K562 (cell line): ENCODE measurements at regions not wholly inside any gene's neighbourhood (a gene's known extent, or its start where the extent isn't known, plus 50 kb on each side); places are given as distances from the start of the nearest gene placed in this dataset.

Source experiments
- ATAC-seq: fragments of 200-7000 bp; cut with Tn5 transposase; 3 replicates; pipeline ENCODE4 v1.9.1; 2020; ENCODE audit warnings: moderate library complexity
- BruUV-seq: library from RNA; stranded (reverse); fragments of 400-500 nt; replicated peaks from 2 replicates; lab custom pipeline; 2021; lab: Mats Ljungman, UMichigan
- CTCF ChIA-PET: fragments of 300-600 bp; formaldehyde crosslinking; extraction: SDS; loops from one replicate; lab custom pipeline; 2021; ENCODE audit warnings: low intra/inter-chr PET ratio; lab: Yijun Ruan, JAX
- POLR2A ChIA-PET: fragments of 300-600, 350-650 bp; sonication (Branson Sonifier 250); formaldehyde crosslinking; extraction: SDS; loops from one replicate; lab custom pipeline; 2021; ENCODE audit warnings: antibody characterized with exemption, inconsistent platforms; lab: Yijun Ruan, JAX
- DNase-seq, 4 experiments: peaks; one replicate each; pipeline versions ENCODE4 v3.0.0 to v3.0.0-alpha.2; 2011 to 2018; ENCODE audit warnings: low spot score in 3 of 4, mixed read lengths in 3 of 4; ENCODE audit errors: extremely low read depth in 1 of 4
- FAIRE-seq: peaks from 2 replicates; lab custom pipeline; 2011; peaks lifted over from hg19 to GRCh38; lab: Jason Lieb, UNC
- H2AFZ ChIP-seq: 2 replicates; pipeline ENCODE4 v1.6.0; 2011; ENCODE audit warnings: low read depth, low read length, control low read depth, inconsistent platforms
- H3K27ac ChIP-seq: fragments of 200-600 bp; 3 replicates; pipeline ENCODE4 v1.8.0; 2011; ENCODE audit warnings: low read depth, mild to moderate bottlenecking, control low read depth, inconsistent platforms, low read length, moderate library complexity, mixed read lengths; ENCODE audit errors: extremely low read depth
- H3K27me3 ChIP-seq, 2 experiments: fragments of 300-600 bp in 1 of 2; 2 replicates in 1 of 2; 3 replicates in 1 of 2; pipeline versions ENCODE4 v1.6.0 to v1.8.0; 2011; ENCODE audit warnings: inconsistent platforms in 2 of 2, low read length in 2 of 2, mild to moderate bottlenecking in 1 of 2, mixed read lengths in 1 of 2, moderate library complexity in 1 of 2; ENCODE audit not compliant: control insufficient read depth in 2 of 2, insufficient read depth in 2 of 2
- H3K36me3 ChIP-seq: fragments of 300-600 bp; 3 replicates; pipeline ENCODE4 v1.8.0; 2011; ENCODE audit warnings: mild to moderate bottlenecking, low read length, inconsistent platforms; ENCODE audit not compliant: control insufficient read depth, insufficient read depth
- H3K4me1 ChIP-seq, 2 experiments: fragments of 200-600 bp in 1 of 2; replicated peaks in 1 of 2; 2 replicates in 1 of 2; 3 replicates in 1 of 2; pipeline versions ENCODE4 v1.5.1 to v1.8.0; 2011; ENCODE audit warnings: inconsistent platforms in 2 of 2, low read length in 2 of 2, mild to moderate bottlenecking in 1 of 2, mixed read lengths in 1 of 2, moderate library complexity in 1 of 2; ENCODE audit not compliant: control insufficient read depth in 2 of 2, insufficient read depth in 2 of 2
- H3K4me2 ChIP-seq: 2 replicates; pipeline ENCODE4 v1.6.1; 2011; ENCODE audit warnings: low read length, control low read depth, inconsistent platforms, mixed read lengths; ENCODE audit not compliant: insufficient read depth
- H3K4me3 ChIP-seq: fragments of 200-600 bp; sonication (generic), shearing (Covaris generic); 2 replicates; pipeline ENCODE4 v1.5.1; 2016; ENCODE audit warnings: control low read depth, inconsistent platforms
- H3K79me2 ChIP-seq: fragments of 200-600 bp; 3 replicates; pipeline ENCODE4 v1.8.0; 2011; ENCODE audit warnings: low read length, inconsistent platforms; ENCODE audit not compliant: control insufficient read depth, insufficient read depth
- H3K9ac ChIP-seq, 2 experiments: 2 replicates each; pipeline versions ENCODE4 v1.6.0 to v1.6.1; 2011; ENCODE audit warnings: low read depth in 2 of 2, low read length in 2 of 2, control low read depth in 1 of 2, inconsistent platforms in 1 of 2, mild to moderate bottlenecking in 1 of 2, mixed read lengths in 1 of 2; ENCODE audit not compliant: insufficient read depth in 1 of 2
- H3K9me1 ChIP-seq: one replicate; pipeline ENCODE4 v1.6.0; 2011; ENCODE audit warnings: inconsistent platforms, mild to moderate bottlenecking, low read length, moderate library complexity; ENCODE audit not compliant: control insufficient read depth, insufficient read depth
- H3K9me3 ChIP-seq: replicated peaks from 2 replicates; pipeline ENCODE4 v1.5.1; 2011; ENCODE audit warnings: low read depth, low read length, inconsistent platforms; ENCODE audit not compliant: control insufficient read depth, insufficient read depth
- H4K20me1 ChIP-seq: replicated peaks from 2 replicates; pipeline ENCODE4 v1.6.1; 2011; ENCODE audit warnings: low read length, inconsistent platforms, mixed read lengths; ENCODE audit not compliant: control insufficient read depth, insufficient read depth
- BACH1 ChIP-seq: fragments of 200-800 bp; sonication (Bioruptor generic); IDR thresholded peaks from 2 replicates; pipeline ENCODE4 v1.6.1; 2016; ENCODE audit warnings: missing genetic modification characterization, missing compliant biosample characterization
- CBFA2T2 ChIP-seq: fragments of 450-650 bp; conservative IDR thresholded peaks from 2 replicates; pipeline ENCODE4 v1.6.1; 2017; ENCODE audit warnings: mild to moderate bottlenecking
- CBX3 ChIP-seq, 2 experiments: IDR thresholded peaks; 1 replicate in 1 of 2; 2 replicates in 1 of 2; pipeline ENCODE4 v1.6.1; 2012; ENCODE audit warnings: inconsistent platforms in 2 of 2, low read length in 2 of 2, borderline replicate concordance in 1 of 2, control low read depth in 1 of 2
- HMGN3 ChIP-seq: IDR thresholded peaks from 2 replicates; pipeline ENCODE4 v1.6.1; 2011; ENCODE audit warnings: borderline replicate concordance, low read depth, mild to moderate bottlenecking, mixed read lengths, low read length; ENCODE audit not compliant: insufficient read length; ENCODE audit errors: extremely low read depth
- HNRNPK ChIP-seq: fragments of 200-400 bp; formaldehyde crosslinking; IDR thresholded peaks from one replicate; pipeline ENCODE4 v1.6.1; 2018; ENCODE audit warnings: mild to moderate bottlenecking, low read depth, low read length; ENCODE audit not compliant: poor library complexity, severe bottlenecking
- IRF9 ChIP-seq: fragments of 450-650 bp; IDR thresholded peaks from 2 replicates; pipeline ENCODE4 v1.6.1; 2016; ENCODE audit warnings: missing biosample characterization, missing genetic modification characterization
- MAFK ChIP-seq: IDR thresholded peaks from 2 replicates; pipeline ENCODE4 v1.6.1; 2011; ENCODE audit warnings: low read length, improper control_type of control experiment
- NFRKB ChIP-seq: fragments of 450-650 bp; IDR thresholded peaks from 2 replicates; pipeline ENCODE4 v1.6.1; 2016; ENCODE audit warnings: low read depth
- NR0B1 ChIP-seq: fragments of 450-650 bp; IDR thresholded peaks from one replicate; pipeline ENCODE4 v1.6.1; 2018; ENCODE audit warnings: mild to moderate bottlenecking, moderate library complexity; ENCODE audit not compliant: partially characterized antibody
- RBM25 ChIP-seq: fragments of 200-400 bp; formaldehyde crosslinking; IDR thresholded peaks from 2 replicates; pipeline ENCODE4 v1.6.1; 2018; ENCODE audit warnings: low read length, low read depth, moderate library complexity; ENCODE audit not compliant: severe bottlenecking
- SAFB2 ChIP-seq: fragments of 200-400 bp; formaldehyde crosslinking; IDR thresholded peaks from 2 replicates; pipeline ENCODE4 v1.6.1; 2018; ENCODE audit warnings: borderline replicate concordance, low read length, low read depth, moderate library complexity; ENCODE audit not compliant: severe bottlenecking
- SMC3 ChIP-seq: conservative IDR thresholded peaks from 2 replicates; pipeline ENCODE4 v1.6.1; 2011; ENCODE audit warnings: low read depth, low read length, improper control_type of control experiment; ENCODE audit not compliant: insufficient read depth
- SPI1 ChIP-seq: IDR thresholded peaks from 2 replicates; pipeline ENCODE4 v1.6.1; 2011; ENCODE audit warnings: low read depth, low read length, control low read depth, borderline replicate concordance
- TAF15 ChIP-seq: fragments of 200-400 bp; formaldehyde crosslinking; IDR thresholded peaks from 2 replicates; pipeline ENCODE4 v1.6.1; 2017; ENCODE audit warnings: mild to moderate bottlenecking, low read depth, low read length, moderate library complexity
- TCF7L2 ChIP-seq: fragments of 150-350 bp; IDR thresholded peaks from 2 replicates; pipeline ENCODE4 v1.6.1; 2016; ENCODE audit warnings: low read depth, mild to moderate bottlenecking, low read length, moderate library complexity
- XRCC3 ChIP-seq: fragments of 450-650 bp; IDR thresholded peaks from 2 replicates; pipeline ENCODE4 v1.6.1; 2017; ENCODE audit warnings: mild to moderate bottlenecking, moderate library complexity
- ZNF174 ChIP-seq: fragments of 250-450 bp; sonication (Bioruptor Pico); IDR thresholded peaks from 2 replicates; pipeline ENCODE4 v1.4.0; 2020; ENCODE audit warnings: mild to moderate bottlenecking
- ZNF253 ChIP-seq: fragments of 250-450 bp; sonication (Bioruptor Pico); conservative IDR thresholded peaks from 2 replicates; pipeline ENCODE4 v1.6.1; 2021; ENCODE audit warnings: mild to moderate bottlenecking
- ZNF668 ChIP-seq: fragments of 250-450 bp; sonication (Bioruptor Pico); IDR thresholded peaks from 2 replicates; pipeline ENCODE4 v1.8.0; 2022; ENCODE audit warnings: mild to moderate bottlenecking, inconsistent platforms
- WGBS: fragments of 100-300 bp; shearing (Covaris generic); methylation state at CpG from one replicate; pipeline ENCODE4 v1.1.6; 2016; ENCODE audit warnings: low coverage, mixed read lengths; ENCODE audit not compliant: insufficient coverage; ENCODE audit errors: missing lambda C conversion rate; 5-methylcytosine and 5-hydroxymethylcytosine counted together
- in situ Hi-C: fragments of 300-500 bp; cut with MboI; formaldehyde crosslinking; loops from 4 replicates; pipeline ENCODE4 v1.15.0; 2018; ENCODE audit warnings: inconsistent platforms, mixed read lengths
- intact Hi-C: fragments of 100-400 bp; cut with micrococcal nuclease; formaldehyde crosslinking; loops from 2 replicates; pipeline ENCODE4 v1.14.2; 2022

GRCh38 chr3:147139341-147139740 lies 267.0 kb downstream of the ZIC4 start:
- H3K79me2 ChIP-seq = no peaks in the 10 kb centered on the region
- H3K36me3 ChIP-seq = no peaks in the 10 kb centered on the region
- H3K9me3 ChIP-seq = no peaks in the 10 kb centered on the region
- BruUV-seq = no TSS peak
- no peaks in the 10 kb centered on the region for H3K27me3 ChIP-seq
- H3K4me3 ChIP-seq = no peak overlapping the region
- no peak overlapping the region for H3K9ac ChIP-seq
- no peak overlapping the region for H3K4me2 ChIP-seq
- H2AFZ ChIP-seq = no peak overlapping the region
- ATAC-seq (no peak), DNase-seq (no peak), FAIRE-seq (no peak)
- H3K27ac ChIP-seq = no peak overlapping the region
- CTCF ChIA-PET = no interaction called here
- WGBS = 0% methylated on average over 1 of the region's 1 CpG
- intact Hi-C loops = no loop called here
- no peaks in the 10 kb centered on the region for H3K4me1 ChIP-seq
- in situ Hi-C loops = no loop called here
- no peaks in the 10 kb centered on the region for H4K20me1 ChIP-seq
- POLR2A ChIA-PET = no interaction called here
- H3K9me1 ChIP-seq = no peaks in the 10 kb centered on the region
- TF ChIP-seq ZNF174 (CRISPR knock-in tag) = no peak
- no peak for TF ChIP-seq IRF9 (tag)
- TF ChIP-seq HNRNPK = no peak
- no peak for TF ChIP-seq XRCC3
- no peak for TF ChIP-seq NFRKB
- TF ChIP-seq TAF15 = no peak
- no peak for TF ChIP-seq ZNF668 (CRISPR knock-in tag)
- TF ChIP-seq HMGN3 = no peak
- no peak for TF ChIP-seq SMC3
- TF ChIP-seq MAFK = no peak
- TF ChIP-seq SAFB2 = no peak
- TF ChIP-seq BACH1 (tag) = no peak
- no peak for TF ChIP-seq SPI1
- TF ChIP-seq RBM25 = no peak
- no peak for TF ChIP-seq ZNF253 (CRISPR knock-in tag)
- TF ChIP-seq TCF7L2 = no peak
- no peak for TF ChIP-seq NR0B1
- TF ChIP-seq CBFA2T2 = no peak
- TF ChIP-seq CBX3 (IDR thresholded peaks at IDR 0.05; ENCODE audit: borderline replicate concordance in 1 of 2, low read length in 2 of 2) = no peak
